Right ventricle myocardium inferior (tissue), 1 donor: ENCODE measurements at regions not wholly inside any gene's neighbourhood (a gene's known extent, or its start where the extent isn't known, plus 50 kb on each side); places are given as distances from the start of the nearest gene placed in this dataset.
"Not testable (repeated sequence)": the region's sequence is repeated elsewhere in the genome, so short reads cannot be mapped to it uniquely, and the experiment has no call there.

ENCODE experiments used
- ATAC-seq: fragments of 200-7000 bp; cut with Tn5 transposase; one replicate; pipeline ENCODE4 v1.9.1; 2020; ENCODE audit warnings: mild to moderate bottlenecking, moderate library complexity
- DNase-seq: peaks from one replicate; pipeline ENCODE4 v3.0.0; 2021; ENCODE audit errors: missing footprints
- intact Hi-C: fragments of 100-400 bp; cut with DNase I; formaldehyde crosslinking; loops from one replicate; pipeline ENCODE4 v1.11.0; 2022
- donor health status: DM: no; HTN: yes; CAD: no; lungs with severe emphysema.

GRCh38 chr6:3956054-3956453 lies 106.9 kb downstream of the FAM50B start:
- ATAC-seq (no peak), DNase-seq (no peak)
- intact Hi-C loops = no loop called here

- intact Hi-C loops = no loop called here
- ATAC-seq (no peak), DNase-seq (no peak)
Measured at GRCh38 chr6:3957321-3957720, 108.1 kb downstream of the FAM50B start.

GRCh38 chr6:3958255-3958654 lies 109.1 kb downstream of the FAM50B start:
- ATAC-seq (no peak), DNase-seq (no peak)
- intact Hi-C loops = no loop called here

DNA sequence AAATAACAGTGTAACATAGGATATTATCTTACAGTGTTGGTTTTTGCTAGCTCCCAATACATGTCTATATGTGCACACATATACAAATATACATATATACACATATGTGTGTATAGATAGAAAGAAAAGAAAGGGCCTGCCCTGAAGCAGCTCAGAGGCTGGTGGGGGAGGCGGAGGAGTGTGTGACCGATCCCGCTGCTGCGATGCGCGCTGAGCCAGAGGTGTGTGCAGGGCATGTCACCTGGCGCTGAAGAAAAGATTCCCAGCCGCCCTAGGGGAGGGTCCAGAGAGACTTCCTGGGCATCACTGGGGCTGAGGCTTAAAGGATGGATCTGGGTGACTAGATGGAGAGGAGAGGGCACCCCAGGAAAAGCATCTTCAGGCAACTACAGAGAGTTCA lies 110.2 kb downstream of the FAM50B start:
- no peak for ATAC-seq
- intact Hi-C loops = no loop called here
- no peak for DNase-seq

GRCh38 chr6:3960754-3961361 lies 111.7 kb downstream of the FAM50B start:
- intact Hi-C loops = no loop called here
- DNase-seq = no peak
- no peak for ATAC-seq

DNA sequence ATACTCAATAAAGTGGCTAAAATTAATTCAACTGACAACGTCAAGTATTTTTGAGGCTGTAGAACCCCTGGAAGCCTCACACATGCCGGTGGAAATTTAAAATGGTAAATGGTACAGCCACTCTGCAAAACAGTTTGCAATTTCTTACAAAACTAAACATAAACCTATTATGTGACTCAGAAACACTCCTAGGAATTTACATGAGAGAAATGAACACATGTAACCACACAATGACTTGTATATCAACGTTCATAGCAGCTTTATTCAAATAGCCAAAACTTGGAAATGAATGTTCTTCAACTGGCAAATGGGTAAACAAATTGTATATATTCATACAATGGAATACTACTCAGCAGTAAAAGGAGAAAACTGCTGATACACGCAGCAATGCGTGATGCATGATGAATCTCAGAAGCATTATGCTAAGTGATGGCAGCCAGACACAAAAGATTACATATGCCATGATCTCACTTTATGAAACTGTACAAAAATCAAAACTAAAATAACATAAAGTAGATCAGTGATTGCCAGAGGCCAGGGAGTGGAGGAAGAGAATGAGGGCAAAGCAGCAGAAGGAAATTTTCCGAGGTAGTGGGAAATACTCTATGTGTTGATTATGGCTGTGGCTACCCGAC lies 112.5 kb downstream of the FAM50B start:
- no peak for ATAC-seq
- no peak for DNase-seq
- intact Hi-C loops = no loop called here

DNA sequence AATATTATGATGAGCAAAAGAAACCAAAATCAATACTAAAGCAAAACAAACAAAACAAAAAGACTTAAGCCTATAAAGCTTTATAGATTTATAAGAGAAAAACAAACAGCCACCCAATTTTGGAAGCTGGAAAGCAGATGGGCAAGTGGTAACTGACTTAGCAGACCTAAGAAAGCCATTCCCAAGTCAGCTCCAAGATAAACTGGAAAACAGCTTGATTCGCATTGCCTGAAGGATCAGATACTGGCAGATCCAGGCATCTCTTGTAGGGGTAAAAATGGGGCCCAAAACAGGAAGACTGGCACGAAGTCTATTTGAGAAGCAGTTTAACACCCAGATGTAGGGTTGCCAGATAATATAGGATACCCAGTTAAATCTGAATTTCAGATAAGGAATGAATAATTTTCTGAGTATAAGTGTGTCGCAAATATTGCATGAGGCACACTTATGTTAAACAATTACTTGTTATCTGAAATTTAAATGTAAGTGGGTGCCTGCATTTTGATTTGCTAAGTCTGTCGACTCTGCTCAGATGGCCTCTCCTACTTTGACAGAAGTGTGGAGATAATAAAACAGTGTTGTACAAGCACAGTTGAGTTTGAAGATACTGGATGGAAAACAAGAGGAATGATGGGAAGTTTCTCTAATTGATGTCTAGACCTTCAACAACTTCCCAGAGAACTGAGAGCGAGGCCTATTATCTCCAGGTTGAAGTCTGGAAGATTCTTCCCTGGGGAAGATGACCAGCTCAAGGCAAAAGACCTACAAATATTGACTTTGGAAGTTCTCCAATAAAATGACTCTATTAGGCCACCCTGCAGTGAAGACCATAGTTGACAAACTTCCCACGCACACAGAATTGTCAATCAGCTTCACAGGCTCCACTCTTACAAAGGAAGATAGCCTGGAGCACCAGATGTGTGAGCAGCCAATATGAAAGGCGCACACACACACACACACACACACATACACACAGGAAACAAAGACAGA lies 113.4 kb downstream of the FAM50B start:
- DNase-seq = no peak
- ATAC-seq = no peak
- intact Hi-C loops = no loop called here

GRCh38 chr6:3963426-3963825 lies 114.3 kb downstream of the FAM50B start:
- no peak for ATAC-seq

GRCh38 chr6:3965071-3965718 lies 113.7 kb downstream of the FAM217A start:
- intact Hi-C loops = no loop called here
- no peak for ATAC-seq

More at GRCh38 chr6:3963426-3963825, 114.3 kb downstream of the FAM50B start:
- intact Hi-C loops = no loop called here
- DNase-seq = no peak

GRCh38 chr6:3966426-3966825 lies 112.5 kb downstream of the FAM217A start:
- intact Hi-C loops = no loop called here
- ATAC-seq (no peak), DNase-seq (no peak)

More at GRCh38 chr6:3965071-3965718, 113.7 kb downstream of the FAM217A start:
- no peak for DNase-seq

- intact Hi-C loops = no loop called here
- no peak for ATAC-seq
- no peak for DNase-seq
Measured at GRCh38 chr6:3970097-3970496, 108.8 kb downstream of the FAM217A start.

DNA sequence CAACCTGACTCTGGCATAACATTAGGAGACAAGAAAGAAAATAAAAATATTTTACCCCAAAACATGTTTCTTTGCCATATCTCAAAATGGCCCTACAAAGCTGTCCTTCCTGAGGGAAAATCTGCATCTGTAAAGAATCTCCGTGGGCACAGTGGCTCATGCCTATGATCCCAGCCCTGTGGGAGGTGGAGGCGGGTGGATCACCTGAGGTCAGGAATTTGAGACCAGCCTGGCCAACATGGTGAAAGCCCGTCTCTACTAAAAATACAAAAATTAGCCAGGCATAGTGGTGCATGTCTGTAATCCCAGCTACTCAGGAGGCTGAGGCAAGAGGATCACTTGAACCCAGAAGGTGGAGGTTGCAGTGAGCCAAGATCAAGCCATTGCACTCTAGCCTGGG lies 105.8 kb downstream of the FAM217A start:
- DNase-seq, ATAC-seq, intact Hi-C loops: not testable (repeated sequence)

GRCh38 chr6:3977875-3978711 lies 100.8 kb downstream of the FAM217A start:
- peak; percentile 95 for ATAC-seq

GRCh38 chr6:3978966-3979365 lies 100.0 kb downstream of the FAM217A start:
- intact Hi-C loops, DNase-seq, ATAC-seq: not testable (repeated sequence)

More at GRCh38 chr6:3977875-3978711, 100.8 kb downstream of the FAM217A start:
- intact Hi-C loops = no loop called here
- no peak for DNase-seq

GRCh38 chr6:3981917-3982316 lies 97.0 kb downstream of the FAM217A start:
- intact Hi-C loops = no loop called here
- DNase-seq (no peak), ATAC-seq (no peak)

DNA sequence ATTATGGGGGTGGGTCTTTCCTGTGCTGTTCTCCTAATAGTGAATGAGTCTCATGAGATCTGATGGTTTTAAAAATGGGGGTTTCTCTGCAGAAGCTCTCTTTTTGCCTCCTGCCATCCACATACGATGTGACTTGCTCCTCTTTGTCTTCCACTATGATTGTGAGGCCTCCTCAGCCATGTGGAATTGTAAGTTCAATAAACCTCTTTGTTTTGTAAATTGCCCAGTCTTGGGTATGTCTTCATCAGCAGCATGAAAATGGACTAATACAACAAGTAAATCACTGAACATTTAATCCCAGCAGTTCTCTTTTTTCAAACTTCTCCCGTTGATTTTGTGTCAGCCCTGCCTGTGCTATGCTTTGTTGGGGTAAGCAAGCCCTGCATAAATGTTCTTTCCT lies 95.2 kb downstream of the FAM217A start:
- DNase-seq (no peak), ATAC-seq (no peak)
- intact Hi-C loops = no loop called here

DNA sequence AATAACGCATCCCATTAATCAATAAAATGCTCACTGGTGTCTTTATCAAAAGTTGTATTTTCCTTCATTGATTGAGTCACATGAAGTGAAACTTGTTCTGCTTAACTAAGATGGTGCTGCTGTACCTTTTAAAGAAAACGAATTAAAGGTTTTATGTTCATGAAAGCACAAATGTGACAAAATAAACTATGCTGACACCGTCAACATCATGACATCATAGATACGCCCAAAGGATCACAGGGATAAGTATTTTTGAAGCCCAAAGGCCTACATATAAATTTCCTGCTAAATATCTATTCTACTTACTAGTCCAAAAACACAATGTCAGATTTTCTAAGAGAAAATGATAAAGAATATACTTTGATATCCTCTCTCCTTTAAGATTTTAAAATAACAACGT lies 94.4 kb downstream of the FAM217A start:
- intact Hi-C loops = no loop called here
- ATAC-seq = no peak

GRCh38 chr6:3986241-3986640 lies 92.7 kb downstream of the FAM217A start:
- ATAC-seq (no peak), DNase-seq (no peak)
- intact Hi-C loops = loop anchor here (5.0 kb wide), 1 partner anchor 709 kb away; no protein-coding TSS in a partner anchor

More for the DNA sequence above, 94.4 kb downstream of the FAM217A start:
- DNase-seq = no peak
